HuH-7 (cell line): ENCODE measurements at regions not wholly inside any gene's neighbourhood (a gene's known extent, or its start where the extent isn't known, plus 50 kb on each side); places are given as distances from the start of the nearest gene placed in this dataset.
"Not testable (repeated sequence)": the region's sequence is repeated elsewhere in the genome, so short reads cannot be mapped to it uniquely, and the experiment has no call there.

ENCODE experiments used
- DNase-seq: peaks from one replicate; pipeline ENCODE4 v3.0.0; 2011; ENCODE audit warnings: low spot score

DNA sequence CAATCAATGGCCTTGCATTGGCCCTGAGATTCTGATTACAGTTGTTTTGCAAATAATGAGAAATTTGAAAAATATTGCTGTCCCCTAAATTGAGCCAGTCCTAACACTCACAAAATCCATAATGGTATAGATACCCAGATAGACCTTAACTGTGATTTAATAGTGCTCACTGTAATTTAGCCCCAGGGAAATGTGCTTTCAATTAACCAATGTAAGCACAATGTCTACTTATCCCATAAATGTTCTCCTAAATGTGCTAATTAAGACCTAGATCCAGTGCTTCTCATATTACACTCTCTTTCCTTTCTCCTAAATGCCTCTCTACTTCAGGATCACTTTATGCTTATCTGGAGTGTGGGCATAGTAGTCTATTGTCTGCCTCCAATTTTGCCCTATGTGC, 417.8 kb upstream of the CCL2 start:
- DNase-seq, result no peak

DNA sequence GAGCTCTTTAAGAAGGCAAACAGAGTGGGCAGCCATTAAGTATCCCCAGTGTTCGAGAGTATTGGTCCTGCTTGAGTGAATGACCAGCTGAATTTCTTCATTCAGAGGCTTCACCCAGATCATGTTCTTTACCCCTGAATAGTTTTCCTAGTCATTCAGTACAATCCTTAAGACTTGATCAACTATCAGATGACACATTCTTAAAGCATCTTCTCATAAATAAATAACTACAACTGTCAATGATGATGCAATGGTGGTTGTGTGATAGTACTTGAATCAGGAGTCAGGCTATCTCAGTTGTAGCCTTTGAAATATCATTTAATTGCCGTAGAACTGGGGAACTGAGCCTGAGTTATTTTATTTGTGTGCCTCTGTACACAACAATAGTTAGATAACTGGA, 416.8 kb upstream of the CCL2 start:
- DNase-seq, result no peak

DNA sequence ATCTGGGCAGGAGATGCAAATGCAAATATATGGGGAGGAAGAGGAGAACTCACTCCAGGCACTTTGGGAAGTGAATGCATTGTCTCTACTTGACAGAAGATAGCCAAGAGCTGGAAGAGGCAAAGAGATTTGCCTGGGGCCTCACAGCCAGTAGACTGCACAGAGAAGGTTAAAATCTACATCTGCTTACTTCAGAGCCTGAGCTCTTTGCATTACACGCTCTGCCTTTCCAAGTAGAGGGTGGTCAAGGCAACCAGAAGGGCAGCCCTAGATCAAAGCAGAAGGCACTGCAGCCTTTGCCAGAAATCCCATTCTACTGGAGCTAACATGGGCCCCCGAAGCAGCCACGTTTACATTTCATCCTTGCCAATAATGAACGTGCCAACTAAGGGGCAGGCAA, 407.2 kb upstream of the CCL2 start:
- DNase-seq, result no peak

DNA sequence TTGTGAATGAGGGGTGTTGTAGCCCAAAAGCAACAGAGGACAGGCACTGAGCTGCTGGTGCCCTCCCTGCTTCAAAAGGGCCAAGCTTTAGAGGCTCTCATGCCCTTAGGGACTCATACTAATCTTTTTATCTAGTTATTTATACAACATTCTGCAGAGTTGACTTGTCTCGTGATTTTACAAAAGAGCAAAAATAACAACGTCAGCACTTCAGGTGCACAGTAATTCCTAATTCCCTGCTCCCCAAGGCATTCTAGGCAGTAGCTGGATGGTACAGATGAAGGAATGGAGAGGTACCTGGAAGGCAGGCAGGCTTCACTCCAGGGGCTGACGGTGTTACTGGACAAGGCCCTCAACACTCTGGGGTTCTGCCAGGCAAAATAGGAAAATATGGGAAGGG, 406.7 kb upstream of the CCL2 start:
- DNase-seq, result no peak

DNA sequence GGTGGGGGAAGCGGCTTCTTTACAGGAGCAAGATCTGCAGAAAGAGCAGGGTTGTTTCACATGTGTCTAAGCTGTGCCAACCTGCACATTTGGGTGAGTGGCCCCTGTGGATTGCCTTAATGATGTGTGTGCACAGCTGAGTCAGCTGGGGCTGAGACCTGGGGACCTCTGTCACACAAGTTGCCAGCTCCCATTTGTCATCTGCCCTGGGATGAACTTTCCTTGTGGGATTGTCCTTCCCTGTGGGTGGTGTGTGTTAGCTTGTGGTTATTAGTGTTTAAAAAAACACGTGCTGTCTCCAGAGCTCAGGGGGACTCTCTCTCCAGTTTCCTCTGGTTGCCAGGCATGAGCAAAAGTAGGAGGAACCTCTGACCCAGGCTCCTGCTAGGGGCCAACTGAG, 400.5 kb upstream of the CCL2 start:
- DNase-seq, result no peak

DNA sequence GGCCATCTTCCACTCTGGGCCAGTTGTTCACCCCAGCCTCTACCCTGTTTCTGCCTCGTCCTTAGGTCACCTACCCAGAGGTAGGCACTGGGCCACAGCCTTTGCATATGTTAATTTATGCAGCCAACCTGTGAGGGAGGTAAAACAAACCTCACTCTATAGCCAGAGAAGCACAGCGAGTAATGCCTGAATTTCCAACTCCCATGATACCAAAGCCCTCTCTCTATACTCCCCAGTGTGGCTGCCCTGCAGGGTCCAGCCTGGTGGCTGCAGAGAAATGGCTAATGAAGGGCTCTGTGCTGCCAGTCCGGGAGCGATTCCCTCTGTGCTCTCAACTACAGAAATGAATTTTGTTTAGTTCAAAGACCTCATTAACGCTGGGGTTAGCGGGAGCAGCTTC, 397.0 kb upstream of the CCL2 start:
- no peak for DNase-seq

DNA sequence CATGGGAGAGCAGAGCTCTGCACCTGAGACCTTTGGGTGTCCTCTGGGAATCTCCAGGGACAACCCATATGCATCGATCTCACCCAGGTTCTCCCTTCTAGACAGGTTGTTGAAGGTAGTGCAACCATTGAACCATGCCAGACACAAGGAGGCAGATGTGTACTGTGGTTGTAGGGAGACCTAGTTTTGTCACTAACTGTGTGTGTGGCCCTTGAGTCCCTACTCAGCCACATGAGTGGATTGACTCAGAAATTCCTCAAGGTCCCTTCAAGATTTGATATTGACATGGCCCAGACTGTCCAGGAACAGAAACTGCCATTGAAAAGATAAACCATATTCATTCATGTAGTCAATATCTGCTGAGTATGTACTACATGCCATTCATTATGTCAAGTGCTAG, 396.4 kb upstream of the CCL2 start:
- DNase-seq, result no peak

DNA sequence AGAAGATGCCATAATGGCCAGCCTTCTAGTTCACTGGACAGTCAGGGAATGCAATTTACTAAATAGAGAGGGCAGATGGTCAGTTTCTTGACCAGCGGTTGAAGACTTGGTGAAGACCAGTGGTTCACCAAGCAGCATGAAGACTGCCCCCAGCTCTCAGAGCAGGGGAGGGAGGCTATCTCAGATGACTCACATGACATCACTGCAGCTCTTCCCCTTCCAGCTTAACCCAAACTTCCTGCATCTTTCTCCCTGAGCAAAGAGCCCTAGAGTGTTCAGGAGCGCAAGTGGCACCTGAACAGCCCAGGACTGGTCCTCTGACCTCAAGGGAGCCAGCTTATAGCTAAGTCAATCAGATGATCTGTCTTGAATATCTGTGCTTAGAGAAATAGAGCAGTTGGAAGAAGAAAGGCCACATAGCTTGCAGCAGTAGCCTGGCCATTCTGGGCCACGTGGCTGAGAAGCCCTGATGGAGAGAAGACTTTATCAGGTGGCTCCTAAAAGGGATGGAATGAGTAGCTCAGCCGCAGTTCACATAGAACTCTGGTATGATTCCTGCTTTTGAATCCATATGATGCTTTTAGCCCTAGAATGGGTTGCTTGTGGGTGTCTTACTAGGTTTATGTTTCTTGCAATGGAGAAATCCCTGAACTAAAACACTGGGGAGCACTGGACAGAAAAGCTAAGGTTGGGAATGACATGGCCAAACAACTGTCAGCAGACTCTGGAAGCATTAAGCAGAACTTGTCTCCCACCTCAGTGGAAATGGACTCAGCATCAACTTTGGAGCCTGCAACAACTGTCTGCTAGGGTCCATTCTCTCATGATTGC, 392.1 kb upstream of the CCL2 start:
- no peak for DNase-seq

DNA sequence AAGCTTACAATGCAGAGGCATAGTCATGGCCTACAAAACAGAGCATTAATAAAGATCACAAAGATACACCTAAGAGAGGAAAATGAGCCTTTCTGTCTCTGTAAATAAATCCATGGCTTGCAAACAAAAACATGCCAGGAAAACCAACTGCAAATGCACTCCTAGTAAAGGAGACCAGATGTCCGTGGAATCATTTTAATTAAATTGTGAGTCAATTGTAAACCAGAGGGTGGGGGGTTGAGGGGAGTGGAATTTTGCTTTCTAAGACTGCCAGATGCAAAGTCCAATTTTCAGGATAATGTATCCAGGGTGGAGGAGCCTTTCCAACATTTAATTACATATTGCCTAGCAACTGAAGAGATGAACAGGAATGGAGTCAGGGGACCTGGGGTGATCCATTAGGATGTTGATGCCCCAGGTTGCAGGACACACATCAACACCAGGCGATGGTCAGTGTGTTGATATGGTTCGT, 390.3 kb upstream of the CCL2 start:
- no peak for DNase-seq

DNA sequence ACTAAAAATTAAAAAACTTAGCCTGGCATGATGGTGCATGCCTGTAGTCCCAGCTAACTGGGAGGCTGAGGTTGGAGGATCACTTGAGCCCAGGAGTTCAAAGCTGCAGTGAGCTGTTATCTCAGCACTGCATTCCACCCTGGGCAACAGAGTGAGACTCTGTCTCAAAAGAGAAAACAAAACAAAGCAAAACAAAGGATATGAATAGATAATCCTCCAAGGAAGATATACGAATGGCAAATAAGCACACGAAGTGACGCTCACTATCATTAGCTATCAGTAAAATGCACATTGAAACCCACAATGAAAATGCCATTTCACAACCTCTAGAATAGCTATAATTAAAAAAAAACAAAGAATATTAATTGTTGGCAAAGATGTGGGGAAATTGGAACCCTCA, 386.2 kb upstream of the CCL2 start:
- DNase-seq, result no peak

DNA sequence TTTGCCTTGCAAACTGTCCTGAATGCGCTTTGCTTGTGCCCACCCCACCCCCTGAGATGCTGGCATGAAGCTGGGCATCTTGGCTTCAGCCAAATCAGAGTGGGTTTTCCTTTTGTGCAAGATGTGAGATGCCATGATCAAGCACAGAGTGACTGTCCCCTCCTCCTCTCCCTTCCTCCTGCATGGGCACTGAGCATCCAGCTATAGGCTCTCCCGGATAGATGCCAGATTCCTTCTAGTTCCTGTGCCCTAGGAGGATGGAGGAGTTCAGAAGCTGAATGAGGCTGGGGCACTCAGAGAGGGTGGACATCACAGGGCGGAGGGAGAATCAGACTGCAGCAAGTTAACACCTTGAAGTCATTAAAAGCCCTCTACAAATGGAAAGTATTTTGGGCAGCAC, 384.1 kb upstream of the CCL2 start:
- DNase-seq, result no peak

DNA sequence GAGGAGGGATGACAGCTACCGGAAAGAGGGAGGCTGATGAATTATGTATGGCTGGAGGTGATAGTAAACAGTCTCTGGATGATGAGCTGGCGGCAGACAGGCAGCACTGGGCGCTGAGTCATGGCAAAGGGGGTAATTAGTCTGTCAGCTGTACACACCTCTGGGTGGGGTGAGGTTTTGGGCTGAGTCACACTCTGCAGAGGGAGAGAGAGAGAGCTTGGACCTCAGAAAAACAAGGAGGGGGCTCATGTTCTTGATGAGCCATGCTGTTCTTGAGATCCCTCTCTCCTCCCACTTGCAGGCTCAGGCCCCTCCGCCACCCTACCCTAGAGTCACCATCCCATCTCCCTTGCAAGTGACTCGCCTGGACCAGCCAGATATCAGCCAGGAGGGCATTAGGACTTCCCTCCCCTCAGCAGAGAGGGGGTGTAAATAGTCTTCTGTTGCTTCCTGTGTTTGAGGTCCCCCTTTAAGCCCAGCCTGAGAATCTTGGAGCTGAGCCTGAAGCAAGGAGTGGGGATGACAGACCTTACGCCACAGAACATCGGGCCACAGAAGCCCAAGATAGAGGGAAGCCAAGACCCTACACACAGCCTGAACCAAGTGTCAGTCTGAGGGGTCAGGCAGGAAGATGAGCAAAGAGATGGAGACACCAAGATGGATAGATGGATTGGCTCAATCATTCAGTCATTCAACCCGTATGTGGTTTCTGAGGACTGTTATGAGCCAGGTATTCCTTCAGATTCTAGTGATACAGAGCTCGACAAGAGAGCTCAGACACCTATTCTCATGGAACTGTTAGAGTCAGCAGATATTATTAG, 383.2 kb upstream of the CCL2 start:
- DNase-seq, result no peak

DNA sequence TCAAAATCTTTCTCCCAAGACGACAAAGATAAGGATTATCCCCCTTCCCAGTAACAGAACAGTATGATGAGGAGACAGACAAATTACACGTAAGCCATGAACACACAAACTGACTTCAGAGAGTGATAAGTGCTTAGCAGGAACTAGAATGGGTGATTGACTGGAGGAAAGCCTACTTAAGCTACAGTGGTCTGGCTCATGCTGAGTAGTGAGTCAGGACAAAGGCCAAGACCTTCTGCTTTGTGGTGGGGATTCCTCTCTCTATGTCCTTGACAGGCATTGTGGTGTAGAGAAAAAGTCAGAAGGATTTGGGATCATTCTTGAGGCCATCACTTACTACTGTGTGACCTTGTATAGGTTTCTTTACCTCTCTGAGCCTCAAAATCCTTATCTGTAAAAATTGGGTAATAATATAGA, 381.9 kb upstream of the CCL2 start:
- DNase-seq, result no peak

DNA sequence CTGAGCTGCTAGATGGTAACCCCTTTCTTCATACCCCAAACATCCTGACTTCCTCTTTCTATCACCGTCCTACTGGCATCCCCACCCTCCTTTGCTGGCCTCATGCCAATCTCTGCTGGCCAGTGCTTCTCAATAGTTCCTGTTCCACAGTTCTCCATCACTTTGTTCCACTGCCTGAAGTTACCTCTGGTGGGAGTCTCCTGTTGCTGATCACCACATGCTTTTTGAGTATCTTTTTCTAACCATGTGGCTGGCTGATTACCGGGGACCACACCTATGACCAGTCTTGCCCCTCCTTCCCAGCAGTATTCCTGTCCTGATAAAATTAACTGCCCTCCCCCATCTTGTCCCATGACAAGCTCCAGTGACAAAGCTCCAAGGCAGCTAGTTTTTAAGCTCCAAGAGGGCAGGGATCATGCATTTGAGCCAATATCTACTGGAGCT, 380.4 kb upstream of the CCL2 start:
- no peak for DNase-seq

DNA sequence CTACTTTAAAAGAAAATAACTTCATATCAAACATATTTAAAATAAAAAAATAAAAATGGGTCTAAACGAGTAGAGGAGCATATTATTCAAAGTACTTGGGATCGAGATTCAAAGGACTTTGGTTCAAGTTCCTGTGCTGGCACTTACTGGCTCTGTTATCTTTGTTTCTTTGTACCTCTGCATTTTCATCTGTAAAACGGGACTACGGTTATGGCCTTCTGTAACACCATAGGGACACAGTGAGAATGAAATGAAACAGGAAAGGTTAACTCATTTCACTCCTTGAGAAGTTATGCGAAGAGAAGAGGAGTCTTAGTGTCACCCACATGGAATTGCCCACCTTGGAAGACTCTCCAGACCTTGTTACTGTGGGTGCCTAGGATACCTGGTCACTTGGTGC, 379.1 kb upstream of the CCL2 start:
- DNase-seq, result no peak

DNA sequence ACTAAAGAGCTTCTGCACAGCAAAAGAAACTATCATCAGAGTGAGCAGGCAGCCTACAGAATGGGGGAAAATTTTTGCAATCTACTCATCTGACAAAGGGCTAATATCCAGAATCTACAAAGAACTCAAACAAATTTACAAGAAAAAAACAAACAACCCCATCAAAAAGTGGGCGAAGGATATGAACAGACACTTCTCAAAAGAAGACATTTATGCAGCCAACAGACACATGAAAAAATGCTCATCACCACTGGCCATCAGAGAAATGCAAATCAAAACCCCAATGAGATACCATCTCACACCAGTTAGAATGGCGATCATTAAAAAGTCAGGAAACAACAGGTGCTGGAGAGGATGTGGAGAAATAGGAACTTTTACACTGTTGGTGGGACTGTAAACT, 372.8 kb upstream of the CCL2 start:
- DNase-seq, result not testable (repeated sequence)

DNA sequence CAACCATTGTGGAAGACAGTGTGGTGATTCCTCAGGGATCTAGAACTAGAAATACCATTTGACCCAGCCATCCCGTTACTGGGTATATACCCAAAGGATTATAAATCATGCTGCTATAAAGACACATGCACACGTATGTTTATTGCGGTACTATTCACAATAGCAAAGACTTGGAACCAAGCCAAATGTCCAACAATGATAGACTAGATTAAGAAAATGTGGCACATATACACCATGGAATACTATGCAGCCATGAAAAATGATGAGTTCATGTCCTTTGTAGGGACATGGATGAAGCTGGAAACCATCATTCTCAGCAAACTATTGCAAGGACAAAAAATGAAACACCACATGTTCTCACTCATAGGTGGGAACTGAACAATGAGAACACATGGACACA, 372.4 kb upstream of the CCL2 start:
- not testable (repeated sequence) for DNase-seq

DNA sequence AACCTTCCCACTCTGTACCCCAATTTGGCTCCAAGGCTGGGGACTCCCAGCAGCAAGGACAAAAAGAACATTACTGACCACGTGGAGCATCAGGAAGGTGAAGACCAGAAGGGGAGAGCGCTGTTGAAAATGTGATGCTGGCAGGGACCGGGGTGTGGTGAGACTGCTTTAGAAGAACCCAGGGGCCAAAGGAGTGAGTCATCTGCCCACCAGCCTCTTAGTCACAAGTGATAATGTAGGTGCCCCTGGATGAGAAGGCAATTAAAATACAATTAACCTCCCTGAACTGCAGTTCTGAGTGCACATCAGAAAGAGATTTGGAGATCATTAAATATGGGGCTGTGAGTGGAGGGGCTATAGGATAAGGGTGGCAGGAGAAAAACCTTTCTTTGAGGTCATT, 366.6 kb upstream of the CCL2 start:
- no peak for DNase-seq

DNA sequence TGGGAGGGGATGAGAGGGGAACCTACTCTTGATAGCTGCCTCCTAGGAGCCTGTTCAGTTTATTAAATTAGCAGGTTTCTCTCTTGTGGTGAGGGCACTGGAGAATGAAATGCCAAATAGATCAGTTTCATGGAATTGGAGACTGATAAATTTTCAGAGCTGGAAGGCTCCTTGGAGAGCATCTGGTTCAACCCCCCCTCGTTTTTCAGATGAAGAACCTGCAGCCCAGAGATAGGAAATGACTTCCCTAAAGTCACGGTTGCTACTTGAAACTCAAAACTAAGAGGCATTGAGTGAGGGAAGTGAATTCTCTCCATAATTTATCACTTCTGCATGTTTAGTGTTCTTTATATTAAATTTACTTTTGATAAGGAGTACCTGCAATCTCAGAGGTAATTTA, 366.0 kb upstream of the CCL2 start:
- DNase-seq, result no peak

DNA sequence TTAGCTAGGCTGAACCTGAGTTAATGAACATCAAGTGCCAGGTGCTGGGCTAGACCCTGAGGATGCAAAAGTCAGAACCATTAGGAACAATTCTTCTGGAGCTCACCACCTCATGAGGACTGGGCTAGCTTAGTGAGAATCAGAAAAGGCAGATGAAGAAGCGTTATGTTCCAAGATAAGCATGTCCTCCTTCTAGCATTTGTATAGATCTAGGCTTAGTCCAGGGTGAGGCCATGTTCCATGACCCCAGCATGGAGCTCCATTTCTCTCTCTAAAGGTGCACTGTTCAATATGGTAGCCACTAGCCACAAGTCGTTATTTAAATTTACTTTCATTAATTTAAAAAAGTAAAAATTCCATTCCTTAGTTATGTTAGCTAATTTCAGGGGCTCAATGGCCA, 365.3 kb upstream of the CCL2 start:
- DNase-seq, result no peak

DNA sequence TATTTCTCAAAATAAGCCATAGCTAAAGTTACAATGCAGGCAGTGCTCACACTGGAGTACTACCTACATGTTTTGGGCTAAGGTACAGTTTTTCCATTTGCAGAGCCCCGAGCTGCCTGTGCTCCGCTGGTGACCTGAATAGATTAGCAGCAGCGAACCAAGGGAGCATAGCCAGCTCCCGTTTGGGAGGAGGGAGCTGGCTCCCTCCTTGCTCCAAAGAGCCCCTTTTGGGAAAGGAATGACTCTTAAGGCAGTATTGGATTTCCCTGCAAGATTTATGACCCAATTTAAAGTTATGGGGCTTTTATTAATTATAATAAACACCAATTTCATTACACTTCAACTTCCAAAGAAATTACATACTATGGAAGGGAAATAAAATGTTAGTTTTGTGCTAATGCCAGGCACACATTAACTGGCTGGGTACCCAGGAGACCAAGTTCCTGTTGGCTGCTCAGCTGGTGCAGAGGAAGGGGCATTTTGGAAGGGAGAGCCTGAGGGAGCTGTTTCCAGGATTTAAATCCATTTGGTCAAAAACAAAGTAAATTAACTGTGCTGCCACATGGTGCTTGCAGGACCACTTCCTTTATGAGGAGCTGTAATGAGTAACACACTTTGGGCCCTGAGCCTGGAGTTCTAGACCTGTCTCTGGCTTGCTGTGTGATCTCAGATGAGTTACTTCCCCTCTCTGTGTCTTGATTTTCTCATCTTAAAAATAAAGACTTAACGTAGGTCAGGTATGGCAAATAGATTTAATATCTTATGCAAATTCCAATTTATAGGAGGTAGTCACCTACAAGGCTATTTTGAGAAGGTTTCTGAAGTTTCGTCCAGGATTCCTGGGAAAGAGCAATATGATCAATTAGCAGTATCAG, 362.1 kb upstream of the CCL2 start:
- DNase-seq, result no peak

DNA sequence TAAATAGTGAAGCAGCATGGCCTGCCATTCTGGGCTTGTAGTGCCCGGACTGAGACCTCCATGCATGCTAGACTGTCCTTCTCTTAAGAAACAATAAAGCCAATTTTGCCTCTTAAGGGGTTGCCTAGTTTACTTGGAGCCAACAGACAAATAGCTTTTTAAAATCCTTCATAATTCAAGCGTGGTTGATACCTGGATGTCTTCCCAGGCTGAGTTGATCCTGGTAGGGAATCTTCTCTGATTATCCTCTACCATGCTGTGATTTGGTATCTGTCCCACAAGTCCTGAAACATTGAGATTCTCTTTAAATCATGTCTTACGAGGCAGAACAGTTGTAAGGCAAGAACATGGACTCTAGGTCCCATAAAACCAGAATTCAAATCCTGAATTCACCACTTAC, 359.6 kb upstream of the CCL2 start:
- DNase-seq, result no peak
